GM18858 (cell line): ENCODE measurements at regions not wholly inside any gene's neighbourhood (a gene's known extent, or its start where the extent isn't known, plus 50 kb on each side); places are given as distances from the start of the nearest gene placed in this dataset.
"Not testable (repeated sequence)": the region's sequence is repeated elsewhere in the genome, so short reads cannot be mapped to it uniquely, and the experiment has no call there.

Experiments
- ATAC-seq: cut with Tn5 transposase; IDR thresholded peaks from one replicate; pipeline ENCODE4 v1.9.1; 2021; ENCODE audit not compliant: unreplicated experiment

DNA sequence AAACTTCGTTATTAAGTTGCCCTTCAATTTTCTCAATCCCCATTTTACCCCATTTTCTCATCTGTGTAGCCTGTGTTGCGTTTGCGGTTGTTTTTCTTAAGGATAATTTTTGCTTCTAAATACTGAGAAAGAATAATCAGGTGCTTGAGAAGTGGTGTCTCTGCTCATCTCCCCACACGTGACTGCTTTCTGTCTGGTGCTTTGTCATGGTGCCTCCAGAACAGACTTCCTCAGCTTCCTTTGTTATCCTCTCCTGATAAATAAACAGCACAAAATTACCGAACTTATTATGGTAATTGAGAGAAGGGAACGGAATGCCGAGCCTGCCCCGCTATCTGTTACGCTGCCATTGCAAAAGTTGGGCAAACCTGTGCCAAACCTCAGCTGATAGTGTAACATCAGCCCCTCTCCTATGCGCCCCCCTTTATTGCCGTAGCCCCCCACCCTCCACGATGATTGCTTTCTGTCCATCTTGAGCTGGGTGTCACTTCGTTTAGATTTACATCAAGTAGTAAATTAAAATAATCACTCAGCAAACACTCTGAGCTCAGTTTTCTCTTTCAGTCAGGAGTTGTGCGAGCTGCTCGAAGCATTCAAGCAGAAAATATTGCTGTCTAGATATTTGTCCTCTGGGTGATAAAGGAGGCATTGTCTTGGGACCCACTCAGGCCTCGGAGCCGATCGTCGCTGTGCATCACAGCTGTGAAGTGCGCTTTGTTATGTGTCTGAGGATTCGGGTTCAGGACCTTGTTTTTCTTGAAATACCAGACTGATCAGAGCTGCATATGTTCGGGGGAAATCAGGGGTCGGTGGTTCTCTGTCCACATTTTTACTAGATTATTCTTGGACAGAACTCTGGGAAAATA is 1008.5 kb upstream of the FANCL start:
- no peak for ATAC-seq

DNA sequence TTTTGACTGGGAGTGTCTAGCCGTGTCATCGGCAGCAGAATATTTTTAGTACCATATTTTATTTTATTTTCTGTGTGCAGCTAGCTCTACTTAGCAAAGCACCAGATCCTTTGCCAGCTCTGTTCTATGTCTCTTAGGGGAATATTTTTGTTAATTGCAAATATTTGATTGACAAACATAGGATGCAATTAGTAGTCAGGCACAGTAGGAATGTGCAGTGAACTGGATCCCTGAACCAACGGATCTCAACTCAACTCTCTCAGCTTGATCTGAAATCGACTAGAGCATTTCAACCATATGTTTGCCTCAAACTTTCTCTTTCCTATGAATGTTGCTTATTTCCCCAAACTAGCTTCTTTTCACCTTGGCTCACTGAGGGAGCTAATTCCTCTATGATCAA is 998.0 kb upstream of the FANCL start:
- no peak for ATAC-seq

GRCh38 chr2:59237311-59237710 is 996.2 kb upstream of the FANCL start:
- no peak for ATAC-seq

GRCh38 chr2:59236723-59237122 is 995.6 kb upstream of the FANCL start:
- no peak for ATAC-seq

- ATAC-seq: no peak
Observed at GRCh38 chr2:59233920-59234319, 992.8 kb upstream of the FANCL start.

- ATAC-seq: no peak
Observed at GRCh38 chr2:59233448-59233847, 992.3 kb upstream of the FANCL start.

GRCh38 chr2:59232394-59233165 is 991.5 kb upstream of the FANCL start:
- ATAC-seq: peak; percentile 92

GRCh38 chr2:59226362-59226761 is 985.2 kb upstream of the FANCL start:
- ATAC-seq: not testable (repeated sequence)

GRCh38 chr2:59223742-59224141 is 982.6 kb upstream of the FANCL start:
- no peak for ATAC-seq

GRCh38 chr2:59217360-59217759 is 976.2 kb upstream of the FANCL start:
- no peak for ATAC-seq

- ATAC-seq: no peak
Observed at GRCh38 chr2:59206361-59206760, 965.2 kb upstream of the FANCL start.

- ATAC-seq: no peak
Observed at GRCh38 chr2:59204040-59204439, 962.9 kb upstream of the FANCL start.

GRCh38 chr2:59196491-59196890 is 955.4 kb upstream of the FANCL start:
- ATAC-seq: no peak

- no peak for ATAC-seq
Observed at GRCh38 chr2:59195851-59196250, 954.7 kb upstream of the FANCL start.

GRCh38 chr2:59191781-59192180 is 950.7 kb upstream of the FANCL start:
- no peak for ATAC-seq

DNA sequence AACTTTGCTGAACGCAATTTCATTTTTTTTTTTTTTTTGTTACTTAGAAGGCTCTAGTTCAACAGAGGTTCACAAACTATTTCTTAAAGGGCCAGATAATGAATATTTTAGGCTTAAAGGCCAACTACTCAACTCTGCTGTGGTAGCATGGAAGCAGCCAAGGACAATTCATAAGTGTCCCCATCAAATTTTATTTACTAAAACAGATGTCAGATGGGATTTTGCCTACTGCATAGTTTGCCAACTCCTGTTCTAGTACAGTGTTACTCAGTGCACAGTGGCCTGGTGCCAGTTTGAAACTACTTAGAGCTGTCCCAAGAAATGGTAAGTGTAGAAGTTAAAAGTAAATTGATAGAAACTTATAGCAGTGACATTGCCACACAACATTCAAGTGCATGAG is 949.4 kb upstream of the FANCL start:
- no peak for ATAC-seq

GRCh38 chr2:59184276-59185020 is 943.3 kb upstream of the FANCL start:
- no peak for ATAC-seq

DNA sequence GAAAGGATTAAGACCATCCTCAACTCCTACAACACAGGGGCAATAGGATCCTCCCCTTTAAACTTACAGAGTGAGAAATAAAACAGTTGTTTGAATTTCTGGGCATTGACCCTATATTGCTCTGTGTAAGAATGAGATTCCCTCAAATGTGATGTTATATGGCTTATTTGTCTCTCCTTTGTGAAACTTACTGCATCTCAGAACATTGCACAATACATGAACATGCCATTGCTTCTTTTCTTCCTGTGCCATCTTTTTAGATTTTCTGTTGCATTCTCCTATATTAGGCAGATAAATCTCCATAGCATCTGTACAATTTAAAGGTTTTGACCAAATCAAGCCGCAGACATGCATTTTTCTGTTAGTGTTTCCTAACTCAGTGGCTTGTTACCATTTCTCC is 941.9 kb upstream of the FANCL start:
- no peak for ATAC-seq

- no peak for ATAC-seq
Observed at GRCh38 chr2:59182249-59182648, 941.1 kb upstream of the FANCL start.

- no peak for ATAC-seq
Observed at GRCh38 chr2:59181347-59181746, 940.2 kb upstream of the FANCL start.

DNA sequence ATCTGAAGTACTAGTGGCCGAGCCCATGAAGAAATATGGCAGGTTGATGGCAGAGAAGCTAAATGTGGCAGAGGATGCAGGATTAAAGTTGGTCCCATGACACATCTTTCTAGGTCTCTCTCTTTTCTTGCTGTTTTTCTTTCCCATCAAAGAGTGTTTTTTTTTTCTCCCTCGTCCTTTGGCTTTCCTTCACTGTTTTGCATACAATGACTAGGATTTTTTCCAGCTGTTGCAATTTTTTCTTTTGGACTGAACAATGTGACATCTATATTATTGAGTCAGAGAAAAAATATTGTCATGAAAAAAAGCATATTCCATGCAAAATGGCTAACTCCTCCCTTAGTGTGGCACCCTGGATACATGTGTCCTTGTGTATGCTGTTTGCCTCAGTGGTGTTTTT is 939.5 kb upstream of the FANCL start:
- ATAC-seq: no peak

DNA sequence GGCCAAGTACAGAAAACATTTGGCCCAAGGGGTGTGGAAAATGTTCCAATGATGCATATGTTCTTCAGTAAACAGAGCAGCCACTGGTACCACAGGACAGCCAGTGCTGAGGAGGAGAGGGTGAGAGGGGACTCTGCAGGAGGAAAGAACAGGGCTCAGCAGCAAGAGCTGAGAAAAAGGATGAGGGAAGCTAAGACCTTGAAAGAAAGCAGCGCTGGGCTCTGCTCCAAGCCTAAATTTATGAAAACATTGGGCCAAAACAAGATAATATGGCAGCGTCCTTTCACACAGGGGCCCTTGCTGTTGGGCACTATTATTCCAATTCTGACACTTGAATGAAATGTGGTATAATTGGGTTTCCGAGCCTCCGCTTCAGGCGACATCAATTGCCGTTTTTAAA is 939.0 kb upstream of the FANCL start:
- ATAC-seq: no peak
